Neutrophil (primary cell): ENCODE measurements at regions not wholly inside any gene's neighbourhood (a gene's known extent, or its start where the extent isn't known, plus 50 kb on each side); places are given as distances from the start of the nearest gene placed in this dataset.
"Not testable (repeated sequence)": the region's sequence is repeated elsewhere in the genome, so short reads cannot be mapped to it uniquely, and the experiment has no call there.

ENCODE experiments used
- H3K27ac ChIP-seq: fragments of 200-600 bp; sonication (generic); 2 replicates; pipeline ENCODE4 v1.5.1; 2016; ENCODE audit warnings: mild to moderate bottlenecking, moderate library complexity
- H3K27me3 ChIP-seq: fragments of 200-600 bp; sonication (generic); 2 replicates; pipeline ENCODE4 v1.6.0; 2016; ENCODE audit warnings: mild to moderate bottlenecking
- H3K36me3 ChIP-seq: fragments of 200-600 bp; sonication (generic); 2 replicates; pipeline ENCODE4 v1.5.1; 2017
- H3K4me1 ChIP-seq, 2 experiments: fragments of 200-600 bp in 1 of 2; sonication (generic) in 1 of 2; 1 replicate in 1 of 2; 2 replicates in 1 of 2; pipeline versions ENCODE4 v1.5.1 to v1.6.1; 2013 to 2016; ENCODE audit warnings: low read depth in 1 of 2, low read length in 1 of 2, mild to moderate bottlenecking in 1 of 2, moderate library complexity in 1 of 2; ENCODE audit not compliant: control insufficient read depth in 1 of 2, insufficient read depth in 1 of 2
- H3K4me3 ChIP-seq, 2 experiments: fragments of 200-600 bp in 1 of 2; sonication (generic) in 1 of 2; 1 replicate in 1 of 2; 2 replicates in 1 of 2; pipeline ENCODE4 v1.5.1; 2013 to 2016; ENCODE audit warnings: low read depth in 1 of 2, low read length in 1 of 2, mild to moderate bottlenecking in 1 of 2, moderate library complexity in 1 of 2
- H3K9me3 ChIP-seq: fragments of 200-600 bp; sonication (generic); 2 replicates; pipeline ENCODE4 v1.5.1; 2016
- TF ChIP-seq, protein P1 (sequence below): fragments of 200-600 bp; sonication (generic); IDR thresholded peaks from 2 replicates; pipeline ENCODE4 v1.5.1; 2016; ENCODE audit warnings: antibody characterized with exemption

DNA sequence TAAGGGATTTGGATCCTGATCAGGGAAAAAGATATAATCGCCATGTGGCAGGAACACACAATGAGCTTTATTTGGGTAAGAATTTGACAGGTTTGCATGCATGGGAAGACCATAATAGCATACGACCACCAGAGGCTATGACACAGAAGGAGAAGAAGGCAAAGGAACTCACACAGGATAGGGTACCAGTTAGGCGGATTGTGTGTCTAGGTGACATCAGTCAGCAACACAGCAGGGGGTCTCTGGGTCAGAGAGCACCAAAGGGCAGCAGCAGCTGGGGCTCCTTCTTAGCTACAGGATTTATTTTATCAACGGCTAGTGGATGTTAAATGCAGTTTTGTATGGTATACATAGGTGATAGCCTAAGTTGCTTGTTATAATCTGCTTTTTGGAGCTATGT is 551.3 kb downstream of the KCNT2 start:
- TF ChIP-seq, protein P1, sequence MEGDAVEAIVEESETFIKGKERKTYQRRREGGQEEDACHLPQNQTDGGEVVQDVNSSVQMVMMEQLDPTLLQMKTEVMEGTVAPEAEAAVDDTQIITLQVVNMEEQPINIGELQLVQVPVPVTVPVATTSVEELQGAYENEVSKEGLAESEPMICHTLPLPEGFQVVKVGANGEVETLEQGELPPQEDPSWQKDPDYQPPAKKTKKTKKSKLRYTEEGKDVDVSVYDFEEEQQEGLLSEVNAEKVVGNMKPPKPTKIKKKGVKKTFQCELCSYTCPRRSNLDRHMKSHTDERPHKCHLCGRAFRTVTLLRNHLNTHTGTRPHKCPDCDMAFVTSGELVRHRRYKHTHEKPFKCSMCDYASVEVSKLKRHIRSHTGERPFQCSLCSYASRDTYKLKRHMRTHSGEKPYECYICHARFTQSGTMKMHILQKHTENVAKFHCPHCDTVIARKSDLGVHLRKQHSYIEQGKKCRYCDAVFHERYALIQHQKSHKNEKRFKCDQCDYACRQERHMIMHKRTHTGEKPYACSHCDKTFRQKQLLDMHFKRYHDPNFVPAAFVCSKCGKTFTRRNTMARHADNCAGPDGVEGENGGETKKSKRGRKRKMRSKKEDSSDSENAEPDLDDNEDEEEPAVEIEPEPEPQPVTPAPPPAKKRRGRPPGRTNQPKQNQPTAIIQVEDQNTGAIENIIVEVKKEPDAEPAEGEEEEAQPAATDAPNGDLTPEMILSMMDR = no peak
- no peaks in the 10 kb centered on the region for H3K36me3 ChIP-seq
- H3K27me3 ChIP-seq = no peaks in the 10 kb centered on the region
- H3K27ac ChIP-seq = no peak overlapping the region
- no peaks in the 10 kb centered on the region for H3K4me1 ChIP-seq
- no peaks in the 10 kb centered on the region for H3K9me3 ChIP-seq
- H3K4me3 ChIP-seq = no peak overlapping the region

DNA sequence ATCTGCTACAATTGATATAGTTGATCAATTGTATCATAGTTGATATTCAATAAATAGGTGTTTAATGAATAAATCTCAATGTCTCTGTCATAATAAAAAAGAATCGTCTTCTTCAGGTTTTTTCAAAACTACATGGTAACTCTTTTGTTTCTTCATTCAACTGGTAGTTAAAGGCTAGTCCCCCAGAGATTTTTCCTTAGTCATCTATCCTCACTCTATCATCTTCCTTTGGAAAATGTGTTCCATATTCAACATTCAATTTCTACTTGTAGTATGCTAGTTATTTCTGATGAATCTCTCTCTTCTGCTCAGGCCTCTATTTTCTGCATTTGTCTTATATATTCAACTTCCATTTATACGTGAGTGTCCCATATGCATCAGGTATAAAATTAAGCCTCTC is 558.8 kb downstream of the KCNT2 start:
- Histone ChIP-seq H3K27ac (no peak overlapping the region), H3K4me1 (no peaks in the 10 kb centered on the region), H3K4me3 (no peak overlapping the region), H3K9me3 (no peaks in the 10 kb centered on the region), H3K36me3 (no peaks in the 10 kb centered on the region), H3K27me3 (no peaks in the 10 kb centered on the region)
- TF ChIP-seq, protein P1 = no peak

DNA sequence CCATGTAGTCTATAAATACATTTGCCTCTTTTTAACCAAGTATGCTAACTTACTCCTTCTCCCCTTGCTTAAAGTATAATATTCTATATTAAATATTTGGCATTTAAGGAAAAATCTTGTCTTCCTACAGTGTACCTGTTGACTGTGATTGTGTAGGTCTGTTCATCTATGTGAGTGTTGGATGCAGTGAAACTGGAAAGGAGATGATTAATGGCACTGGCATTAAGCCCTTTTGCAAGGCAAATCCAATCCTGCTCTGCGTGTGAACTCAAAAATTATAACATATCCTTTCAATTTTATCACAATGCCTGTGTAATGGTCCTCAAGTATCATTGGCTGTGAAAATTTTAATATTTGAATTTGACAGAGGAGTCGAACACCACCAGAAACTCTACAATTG is 565.0 kb downstream of the KCNT2 start:
- TF ChIP-seq, protein P1 = no peak
- Histone ChIP-seq H3K27ac (no peak overlapping the region), H3K36me3 (no peaks in the 10 kb centered on the region), H3K4me1 (no peaks in the 10 kb centered on the region), H3K27me3 (no peaks in the 10 kb centered on the region), H3K4me3 (no peak overlapping the region), H3K9me3 (no peaks in the 10 kb centered on the region)

DNA sequence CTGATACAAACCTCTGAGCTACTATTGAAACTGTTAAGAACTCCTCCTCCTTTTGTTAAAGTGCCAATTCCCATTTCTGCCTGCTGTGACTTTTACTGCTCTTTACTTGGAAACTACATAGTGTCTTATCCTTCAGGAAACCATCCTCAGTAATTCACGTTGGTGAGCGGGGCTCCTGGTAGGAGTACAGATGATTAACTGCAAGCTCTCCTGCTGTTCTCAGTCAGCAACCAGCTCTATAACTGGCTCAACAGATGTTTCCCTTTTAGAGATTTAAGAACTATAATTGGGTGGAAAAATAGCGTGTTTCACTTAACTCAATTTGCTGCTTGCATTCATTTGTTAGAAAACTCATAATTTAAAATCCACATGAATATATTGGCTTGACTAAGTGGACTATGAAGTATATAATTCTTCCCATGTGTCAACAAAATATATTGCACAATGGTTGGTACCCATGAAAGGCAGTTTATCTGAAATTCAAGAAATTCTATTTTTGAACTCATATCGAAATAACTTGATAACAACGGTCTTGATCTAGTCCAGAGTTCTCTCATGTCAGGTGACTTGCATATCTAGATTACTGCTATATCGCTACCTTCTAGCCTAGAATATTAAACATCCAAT is 574.0 kb downstream of the KCNT2 start:
- Histone ChIP-seq H3K9me3 (no peaks in the 10 kb centered on the region), H3K27me3 (no peaks in the 10 kb centered on the region), H3K36me3 (no peaks in the 10 kb centered on the region), H3K27ac (no peak overlapping the region), H3K4me3 (no peak overlapping the region), H3K4me1 (no peaks in the 10 kb centered on the region)
- TF ChIP-seq, protein P1 = no peak

DNA sequence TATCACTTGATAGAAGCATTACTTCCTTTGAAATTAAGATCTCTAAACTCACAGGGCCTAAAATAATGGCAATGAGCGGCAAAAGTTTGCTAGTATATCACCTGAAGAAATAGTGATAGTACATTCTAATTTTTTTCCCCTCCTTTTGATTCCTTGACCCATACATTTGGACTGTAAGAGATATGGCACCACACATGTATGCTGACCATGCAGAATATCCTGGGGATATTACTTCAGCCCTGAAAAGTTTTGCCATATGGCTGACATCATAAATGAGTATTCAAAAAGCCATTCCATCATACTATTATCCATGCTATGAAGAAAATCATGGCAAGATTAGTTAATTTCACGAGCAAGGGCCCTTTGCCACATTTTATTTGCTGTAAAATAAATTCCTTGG is 576.9 kb downstream of the KCNT2 start:
- not testable (repeated sequence) for H3K9me3 ChIP-seq, H3K4me1 ChIP-seq, H3K36me3 ChIP-seq, H3K27ac ChIP-seq, H3K4me3 ChIP-seq, H3K27me3 ChIP-seq

DNA sequence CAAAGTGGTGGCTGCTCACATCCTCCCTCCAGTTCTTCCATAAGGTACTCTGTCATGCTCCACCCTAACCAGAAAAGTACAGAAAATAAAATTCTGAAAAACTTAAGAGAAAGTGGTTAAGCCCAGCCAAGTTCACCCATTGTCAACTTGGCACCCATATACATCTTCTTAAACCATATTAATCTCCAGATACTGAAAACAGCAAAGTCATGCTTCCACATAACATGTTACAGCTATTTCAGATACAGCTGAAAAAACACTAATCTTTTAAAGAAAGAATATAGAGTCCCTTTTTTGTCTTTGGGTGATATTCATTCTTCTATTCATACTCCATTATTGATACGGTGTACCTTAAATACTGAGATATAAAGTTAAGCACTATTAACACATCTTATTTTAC is 577.8 kb downstream of the KCNT2 start:
- H3K4me3 ChIP-seq = no peak overlapping the region
- no peaks in the 10 kb centered on the region for H3K27me3 ChIP-seq
- no peak overlapping the region for H3K27ac ChIP-seq
- no peaks in the 10 kb centered on the region for H3K4me1 ChIP-seq
- H3K36me3 ChIP-seq = no peaks in the 10 kb centered on the region
- H3K9me3 ChIP-seq = no peaks in the 10 kb centered on the region
- TF ChIP-seq, protein P1 = no peak
